Activated naive CD4-positive, alpha-beta T cell (primary cell): ENCODE measurements at regions not wholly inside any gene's neighbourhood (a gene's known extent, or its start where the extent isn't known, plus 50 kb on each side); places are given as distances from the start of the nearest gene placed in this dataset.

ENCODE experiments used
- DNase-seq, 4 experiments: peaks; one replicate each; lab custom pipeline; 2025; lab: John Stamatoyannopoulos, UW

- no peak for DNase-seq
These were observed 198.7 kb downstream of the SKIDA1 start for GRCh38 chr10:21326594-21327288.

- DNase-seq, result no peak
These were observed 206.8 kb downstream of the SKIDA1 start for GRCh38 chr10:21318540-21319167.

GRCh38 chr10:21317902-21318301 lies 207.6 kb downstream of the SKIDA1 start:
- DNase-seq, result no peak

GRCh38 chr10:21315645-21316220 lies 209.7 kb downstream of the SKIDA1 start:
- DNase-seq, result no peak

- DNase-seq, result no peak
These were observed 210.4 kb downstream of the SKIDA1 start for GRCh38 chr10:21314906-21315644.

DNA sequence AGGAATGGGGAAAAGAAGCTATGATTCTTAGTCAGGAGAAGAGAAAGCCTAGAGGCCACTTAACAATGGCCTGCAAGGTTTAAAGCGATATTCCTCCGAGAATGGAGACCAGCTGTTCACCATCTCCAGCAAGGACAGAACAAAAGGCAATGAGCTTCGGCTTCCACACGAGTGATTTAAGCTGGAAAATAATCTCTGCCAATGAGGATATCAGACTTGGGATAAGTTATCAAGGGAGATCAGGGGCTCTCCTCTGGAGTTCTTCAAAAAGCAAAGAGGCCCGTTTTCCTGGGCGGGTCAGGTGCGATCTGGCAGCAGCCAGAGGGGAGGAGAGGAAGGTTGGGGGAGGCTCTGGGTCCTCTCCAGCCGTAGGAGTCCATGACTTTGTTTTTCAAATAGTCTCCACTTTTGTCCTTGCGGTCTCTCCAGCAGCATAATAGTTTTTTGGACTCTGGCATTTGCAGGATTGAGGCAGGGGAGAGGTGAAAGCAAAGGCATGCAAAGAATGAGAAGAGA lies 211.3 kb downstream of the SKIDA1 start:
- DNase-seq, result no peak

DNA sequence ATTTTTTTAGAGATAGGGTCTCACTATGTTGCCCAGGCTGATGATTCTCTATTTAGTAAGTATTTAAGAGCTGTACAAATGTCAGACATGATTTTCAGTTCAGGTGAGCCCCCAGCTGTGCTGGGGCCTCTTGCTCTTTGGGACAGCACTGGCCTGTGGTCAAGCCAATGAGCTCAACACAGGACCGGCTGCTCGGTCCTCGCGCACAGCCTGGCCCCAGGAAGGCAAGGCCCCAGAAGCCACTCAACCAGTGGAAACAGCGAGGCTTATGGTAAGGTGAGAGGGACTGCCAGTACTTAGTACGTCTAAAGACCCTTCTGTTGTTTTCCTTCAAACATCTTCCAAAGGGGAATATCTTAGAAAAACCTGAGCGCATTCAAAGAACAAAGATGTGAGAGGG lies 211.8 kb downstream of the SKIDA1 start:
- DNase-seq, result no peak

- no peak for DNase-seq
These were observed 214.1 kb downstream of the SKIDA1 start for GRCh38 chr10:21311426-21311825.

- DNase-seq, result no peak
These were observed 216.1 kb downstream of the SKIDA1 start for GRCh38 chr10:21309427-21309826.

- no peak for DNase-seq
These were observed 216.5 kb downstream of the SKIDA1 start for GRCh38 chr10:21308946-21309345.

GRCh38 chr10:21308018-21308417 lies 217.5 kb downstream of the SKIDA1 start:
- DNase-seq, result no peak

DNA sequence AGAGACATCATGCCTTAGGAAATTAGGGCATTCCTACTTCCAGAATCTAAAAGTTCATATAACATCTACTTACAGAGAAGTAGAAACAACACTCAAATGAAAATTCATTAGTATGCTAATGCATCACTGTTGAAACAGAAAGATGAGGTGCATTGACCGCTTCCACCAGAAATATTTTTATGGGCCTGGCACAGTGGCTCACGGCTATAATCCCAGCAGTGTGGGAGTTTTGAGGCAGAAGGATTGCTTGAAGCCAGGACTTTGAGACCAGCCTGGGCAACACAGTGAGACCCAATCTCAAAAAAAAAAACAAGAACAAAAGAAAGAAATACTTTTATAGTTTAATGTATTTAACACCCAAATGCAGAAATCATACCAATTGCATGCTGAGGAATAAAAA lies 220.9 kb downstream of the SKIDA1 start:
- no peak for DNase-seq

GRCh38 chr10:21304198-21304597 lies 221.3 kb downstream of the SKIDA1 start:
- no peak for DNase-seq

DNA sequence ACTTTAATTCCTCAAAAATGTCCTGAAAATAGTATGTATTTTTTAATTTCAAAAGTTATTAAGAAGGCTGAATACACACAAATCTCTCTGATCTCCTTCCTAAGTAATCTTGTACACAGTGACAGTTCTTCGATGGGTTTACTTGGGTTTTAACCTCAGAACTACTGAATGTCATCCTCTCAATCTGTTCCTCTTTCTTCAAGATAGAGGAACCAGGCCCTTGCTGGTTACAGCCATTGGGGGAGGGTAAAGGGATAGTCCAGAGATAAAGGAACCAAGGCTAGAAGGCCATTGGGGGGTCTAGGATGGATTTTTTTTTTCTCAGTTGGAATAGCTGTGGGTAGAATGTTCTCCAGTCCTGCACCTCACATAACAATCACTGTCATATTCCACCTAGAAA lies 224.9 kb downstream of the SKIDA1 start:
- DNase-seq, result no peak

- DNase-seq, result no peak
These were observed 226.2 kb downstream of the SKIDA1 start for GRCh38 chr10:21299330-21299729.

GRCh38 chr10:21298701-21299100 lies 226.8 kb downstream of the SKIDA1 start:
- DNase-seq, result no peak

GRCh38 chr10:21297603-21298383 lies 227.7 kb downstream of the SKIDA1 start:
- no peak for DNase-seq

GRCh38 chr10:21296575-21297355 lies 228.7 kb downstream of the SKIDA1 start:
- no peak for DNase-seq

DNA sequence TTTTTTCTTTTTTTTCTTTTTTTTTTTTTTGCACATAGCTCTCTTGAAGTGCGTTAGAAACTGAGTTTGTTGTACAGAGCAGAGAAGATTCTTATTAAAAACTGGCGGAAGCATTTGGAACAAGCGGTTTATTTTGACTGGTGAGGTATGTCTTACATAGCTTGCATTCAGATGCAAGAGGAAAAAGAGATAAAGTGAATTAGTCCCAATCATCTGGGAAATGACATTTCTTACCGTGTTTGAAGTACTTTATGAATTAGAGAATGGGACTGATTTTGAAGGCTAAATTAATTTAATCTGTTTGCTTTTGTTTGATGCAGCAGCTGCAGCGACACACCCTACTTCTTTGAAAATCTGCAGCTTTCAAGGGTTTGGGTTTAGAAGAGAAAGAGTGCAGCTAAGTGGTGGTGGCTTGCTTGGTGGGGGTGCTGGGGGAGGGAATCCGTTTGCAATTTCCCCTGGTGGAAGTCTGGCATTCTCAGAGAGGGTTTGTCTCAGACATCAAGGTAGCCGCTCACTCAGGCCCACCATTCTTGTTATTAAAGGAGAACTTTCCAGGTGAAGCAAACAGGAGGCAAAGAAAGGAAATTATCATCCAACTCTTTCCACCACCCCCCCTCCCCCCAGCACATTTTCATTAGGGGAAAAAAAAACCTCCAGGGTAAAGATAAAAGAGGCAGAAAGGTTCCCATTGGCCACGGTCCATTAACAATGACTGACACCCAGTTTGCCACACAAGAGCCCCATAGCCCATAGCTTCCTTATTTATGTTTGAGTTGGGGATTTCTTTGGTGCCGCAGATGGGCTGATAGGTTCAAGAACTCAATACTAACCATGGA lies 231.7 kb downstream of the SKIDA1 start:
- DNase-seq, result no peak
